SK-N-SH treated with all-trans-retinoic acid at 6 μM for 48 hours (cell line): ENCODE measurements at regions not wholly inside any gene's neighbourhood (a gene's known extent, or its start where the extent isn't known, plus 50 kb on each side); places are given as distances from the start of the nearest gene placed in this dataset.

Experiments
- ATAC-seq: fragments of 200-7000 bp; cut with Tn5 transposase; 3 replicates; pipeline ENCODE4 v1.9.1; 2020; ENCODE audit warnings: mild to moderate bottlenecking, moderate library complexity
- BACH2 ChIP-seq: fragments of 250-450 bp; sonication (Bioruptor Pico); IDR thresholded peaks from 2 replicates; pipeline ENCODE4 v1.9.0; 2021; ENCODE audit warnings: mild to moderate bottlenecking, borderline replicate concordance
- CSDC2 ChIP-seq: fragments of 250-450 bp; sonication (Bioruptor Pico); IDR thresholded peaks from 2 replicates; pipeline ENCODE4 v1.5.0; 2020; ENCODE audit warnings: mild to moderate bottlenecking, moderate library complexity
- CSRNP3 ChIP-seq: fragments of 250-450 bp; sonication (Bioruptor Pico); IDR thresholded peaks from 2 replicates; pipeline ENCODE4 v1.5.1; 2021; ENCODE audit warnings: mild to moderate bottlenecking, moderate library complexity
- ESRRG ChIP-seq: fragments of 250-450 bp; sonication (Bioruptor Pico); IDR thresholded peaks from 2 replicates; pipeline ENCODE4 v1.6.1; 2021; ENCODE audit warnings: mild to moderate bottlenecking
- GLIS3 ChIP-seq: fragments of 250-450 bp; sonication (Bioruptor Pico); IDR thresholded peaks from 2 replicates; pipeline ENCODE4 v1.5.0; 2020; ENCODE audit warnings: mild to moderate bottlenecking, moderate library complexity
- ISL1 ChIP-seq: fragments of 250-450 bp; sonication (Bioruptor Pico); IDR thresholded peaks from 2 replicates; pipeline ENCODE4 v2.1.2; 2022; ENCODE audit warnings: mild to moderate bottlenecking, moderate library complexity
- OSR1 ChIP-seq: fragments of 250-450 bp; sonication (Bioruptor Pico); IDR thresholded peaks from 2 replicates; pipeline ENCODE4 v1.8.0; 2022; ENCODE audit warnings: moderate library complexity, mild to moderate bottlenecking, inconsistent platforms
- PATZ1 ChIP-seq: fragments of 250-450 bp; sonication (Bioruptor Pico); IDR thresholded peaks from 2 replicates; pipeline ENCODE4 v1.8.0; 2020; ENCODE audit warnings: mild to moderate bottlenecking, moderate library complexity, borderline replicate concordance
- POU6F1 ChIP-seq: fragments of 250-450 bp; sonication (Bioruptor Pico); IDR thresholded peaks from 2 replicates; pipeline ENCODE4 v1.8.0; 2021; ENCODE audit warnings: low read depth, mild to moderate bottlenecking, moderate library complexity, borderline replicate concordance
- PPARA ChIP-seq: fragments of 250-450 bp; sonication (Bioruptor Pico); IDR thresholded peaks from 2 replicates; pipeline ENCODE4 v1.5.0; 2020; ENCODE audit warnings: mild to moderate bottlenecking, borderline replicate concordance
- RARB ChIP-seq: fragments of 250-450 bp; sonication (Bioruptor Pico); IDR thresholded peaks from 2 replicates; pipeline ENCODE4 v1.8.0; 2021; ENCODE audit warnings: mild to moderate bottlenecking, moderate library complexity
- SNAI2 ChIP-seq: fragments of 250-450 bp; sonication (Bioruptor Pico); IDR thresholded peaks from 2 replicates; pipeline ENCODE4 v1.5.0; 2020; ENCODE audit warnings: mild to moderate bottlenecking, moderate library complexity
- TCF4 ChIP-seq: fragments of 250-450 bp; sonication (Bioruptor Pico); IDR thresholded peaks from 2 replicates; pipeline ENCODE4 v1.8.0; 2021; ENCODE audit warnings: mild to moderate bottlenecking, moderate library complexity, borderline replicate concordance
- TOX ChIP-seq: fragments of 250-450 bp; sonication (Bioruptor Pico); IDR thresholded peaks from 2 replicates; pipeline ENCODE4 v1.8.0; 2021; ENCODE audit warnings: mild to moderate bottlenecking, moderate library complexity, borderline replicate concordance
- TSHZ2 ChIP-seq: fragments of 250-450 bp; sonication (Bioruptor Pico); IDR thresholded peaks from 2 replicates; pipeline ENCODE4 v1.5.0; 2020; ENCODE audit warnings: mild to moderate bottlenecking, moderate library complexity
- ZC3H10 ChIP-seq: fragments of 250-450 bp; sonication (Bioruptor Pico); IDR thresholded peaks from 2 replicates; pipeline ENCODE4 v1.5.1; 2021; ENCODE audit warnings: mild to moderate bottlenecking, moderate library complexity
- ZFP3 ChIP-seq: fragments of 250-450 bp; sonication (Bioruptor Pico); IDR thresholded peaks from 2 replicates; pipeline ENCODE4 v1.5.0; 2020; ENCODE audit warnings: mild to moderate bottlenecking, moderate library complexity
- ZFP30 ChIP-seq: fragments of 450-650 bp; formaldehyde crosslinking; IDR thresholded peaks from 2 replicates; pipeline ENCODE4 v1.5.0; 2022; ENCODE audit warnings: mild to moderate bottlenecking, moderate library complexity
- ZNF565 ChIP-seq: fragments of 450-650 bp; formaldehyde crosslinking; conservative IDR thresholded peaks from 2 replicates; pipeline ENCODE4 v1.5.0; 2020; ENCODE audit warnings: low read depth, mild to moderate bottlenecking, moderate library complexity
- ZNF8 ChIP-seq: fragments of 450-650 bp; formaldehyde crosslinking; IDR thresholded peaks from 2 replicates; pipeline ENCODE4 v1.5.0; 2020; ENCODE audit warnings: mild to moderate bottlenecking, moderate library complexity

- no peak for ATAC-seq
- TF ChIP-seq PPARA (CRISPR knock-in tag) (no peak), ESRRG (no peak), SNAI2 (no peak), POU6F1 (CRISPR knock-in tag) (no peak), PATZ1 (CRISPR knock-in tag) (no peak), ZNF565 (CRISPR knock-in tag) (no peak), ISL1 (CRISPR knock-in tag) (no peak), TCF4 (CRISPR knock-in tag) (no peak), ZC3H10 (CRISPR knock-in tag) (no peak), OSR1 (CRISPR knock-in tag) (no peak), RARB (no peak), BACH2 (CRISPR knock-in tag) (no peak)
Measured at GRCh38 chr4:156188596-156188995, 234.9 kb upstream of the CTSO start.

GRCh38 chr4:156186111-156186510 lies 232.4 kb upstream of the CTSO start:
- ATAC-seq, result no peak
- TF ChIP-seq GLIS3 (CRISPR knock-in tag), result no peak
- TF ChIP-seq CSDC2 (CRISPR knock-in tag), result no peak
- TF ChIP-seq ESRRG, result no peak
- no peak for TF ChIP-seq PATZ1 (CRISPR knock-in tag)
- no peak for TF ChIP-seq ZC3H10 (CRISPR knock-in tag)
- no peak for TF ChIP-seq ZNF8 (CRISPR knock-in tag)
- TF ChIP-seq RARB, result no peak
- no peak for TF ChIP-seq PPARA (CRISPR knock-in tag)
- no peak for TF ChIP-seq ZNF565 (CRISPR knock-in tag)
- TF ChIP-seq, all 23 proteins: peak for 0

GRCh38 chr4:156185514-156186055 lies 231.9 kb upstream of the CTSO start:
- ATAC-seq, result no peak
- TF ChIP-seq ESRRG (no peak), GLIS3 (CRISPR knock-in tag) (no peak), SNAI2 (no peak), PPARA (CRISPR knock-in tag) (no peak), ZFP3 (CRISPR knock-in tag) (no peak), ISL1 (CRISPR knock-in tag) (no peak), POU6F1 (CRISPR knock-in tag) (no peak), OSR1 (CRISPR knock-in tag) (no peak), RARB (no peak), ZNF8 (CRISPR knock-in tag) (no peak), PATZ1 (CRISPR knock-in tag) (no peak), ZC3H10 (CRISPR knock-in tag) (no peak), ZFP30 (CRISPR knock-in tag) (no peak)

- TF ChIP-seq CSRNP3 (CRISPR knock-in tag) (no peak), TSHZ2 (CRISPR knock-in tag) (no peak), GLIS3 (CRISPR knock-in tag) (no peak), CSDC2 (CRISPR knock-in tag) (no peak), TOX (no peak), ZNF565 (CRISPR knock-in tag) (no peak), ZNF8 (CRISPR knock-in tag) (no peak)
- TF ChIP-seq, all 23 proteins: peak for 0
- no peak for ATAC-seq
Measured at GRCh38 chr4:156182269-156182668, 228.6 kb upstream of the CTSO start.
